ENCODE measurements at regions not wholly inside any gene's neighbourhood (a gene's known extent, or its start where the extent isn't known, plus 50 kb on each side); places are given as distances from the start of the nearest gene placed in this dataset.

DNA sequence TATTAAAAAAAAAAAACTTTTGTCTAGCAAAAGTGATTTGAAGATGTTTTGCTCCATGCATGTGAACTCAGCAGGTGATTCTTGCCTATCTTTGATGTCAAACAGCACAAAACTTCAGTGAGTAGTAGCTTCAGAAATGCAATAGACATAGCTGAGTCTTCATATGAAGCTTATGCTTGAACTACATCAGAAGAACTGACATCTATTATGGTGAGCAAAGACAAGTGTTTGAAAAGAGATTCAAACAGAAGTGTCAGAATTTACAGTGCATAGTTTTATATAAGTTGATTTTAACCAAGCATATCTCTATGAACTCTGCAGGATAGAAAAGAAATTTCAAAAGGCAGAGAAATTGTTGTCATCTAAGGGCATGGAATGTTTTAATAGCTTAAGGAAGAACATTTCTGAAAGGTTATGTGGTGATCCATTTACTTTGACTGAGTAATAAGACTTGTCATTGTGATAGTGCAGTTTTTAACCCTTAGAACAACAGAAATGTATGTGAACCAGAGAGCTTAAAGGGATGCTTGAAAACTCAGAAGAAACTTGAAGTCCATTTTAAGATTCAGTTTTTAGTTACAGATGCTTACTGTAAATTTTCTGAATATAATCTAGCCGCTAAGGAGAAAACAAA lies 351.4 kb downstream of the MDFIC start:
- intact Hi-C loops (cut with DNase I): no loop called here
- WGBS, 2 donors: 74 to 78% methylated on average over 1 of the region's 1 CpG
- no peak for TF ChIP-seq POLR2A (IDR thresholded peaks at IDR 0.05)
- DNase-seq: no peak
- Histone ChIP-seq H3K4me1 (no peaks in the 10 kb centered on the region), H3K36me3 (no peaks in the 10 kb centered on the region), H3K27ac (no peak overlapping the region), H3K9me3 (no peaks in the 10 kb centered on the region), H3K4me3 (no peak overlapping the region), H3K27me3 (no peaks in the 10 kb centered on the region)

DNA sequence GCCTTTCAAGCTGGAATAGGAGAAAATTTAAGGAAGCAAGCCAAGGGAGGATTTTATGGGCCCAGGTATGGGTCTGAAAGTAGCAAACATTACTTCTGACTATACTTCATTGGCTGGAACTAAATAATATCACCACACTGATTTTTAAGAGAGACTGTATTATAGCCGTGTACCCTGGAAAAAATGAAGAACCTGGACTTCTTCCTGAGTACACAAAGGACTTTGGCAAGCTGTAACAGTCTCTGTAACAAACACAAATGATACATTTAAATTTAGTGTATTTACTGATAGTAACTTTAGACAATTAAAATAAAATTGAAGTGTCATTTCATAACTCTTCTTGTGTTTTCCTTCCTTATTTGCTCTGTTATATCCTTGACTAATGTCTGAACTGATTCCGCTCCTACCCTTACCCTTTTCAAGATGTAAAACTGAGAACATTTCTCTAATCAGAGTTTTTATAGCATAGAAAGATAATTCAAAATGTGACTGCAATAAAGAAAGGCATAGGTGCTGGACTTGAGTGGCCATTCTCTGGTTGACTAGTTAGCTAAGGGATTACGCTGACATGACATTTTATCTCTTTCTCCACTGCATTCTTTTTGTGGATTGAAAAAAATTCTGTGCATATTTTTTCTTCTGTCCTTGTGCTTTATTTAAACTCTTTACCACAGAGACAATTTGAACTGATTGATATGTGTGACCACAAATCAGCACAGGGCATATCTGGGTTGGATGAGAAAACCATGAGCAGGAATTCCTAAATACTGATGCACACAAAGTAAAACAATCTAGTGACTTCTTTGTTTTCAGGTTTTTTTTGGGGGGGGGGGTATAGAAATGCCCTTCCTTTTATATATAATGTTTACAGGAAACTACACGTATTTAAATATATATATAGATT lies 349.7 kb downstream of the MDFIC start:
- Histone ChIP-seq H3K9me3 (no peaks in the 10 kb centered on the region), H3K4me3 (no peak overlapping the region), H3K27ac (no peak overlapping the region), H3K36me3 (no peaks in the 10 kb centered on the region), H3K4me1 (no peaks in the 10 kb centered on the region), H3K27me3 (no peaks in the 10 kb centered on the region)
- WGBS, 2 donors: 74 to 75% methylated on average over 4 of the region's 4 CpGs
- DNase-seq: no peak
- intact Hi-C loops (cut with DNase I): no loop called here
- TF ChIP-seq POLR2A (IDR thresholded peaks at IDR 0.05): no peak

DNA sequence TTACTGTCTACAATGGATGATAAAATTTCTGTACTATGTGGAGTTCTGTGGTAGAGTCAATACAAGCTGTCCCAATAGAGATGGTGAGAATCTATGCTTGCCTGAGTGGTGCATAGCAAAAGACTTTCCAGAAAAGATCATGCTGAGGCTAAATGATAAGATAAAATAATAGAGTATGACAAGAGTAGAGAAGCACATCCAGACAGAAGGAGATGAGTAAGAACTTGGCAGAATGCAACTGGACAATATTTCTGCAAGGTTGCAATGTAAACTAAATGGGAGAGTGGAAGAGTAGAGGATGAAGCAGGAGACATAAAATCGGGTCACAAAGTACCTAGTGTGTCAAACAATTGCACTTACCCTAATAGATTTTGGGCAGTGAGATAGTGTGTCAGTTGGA lies 347.6 kb downstream of the MDFIC start:
- no peaks in the 10 kb centered on the region for H3K9me3 ChIP-seq
- H3K4me1 ChIP-seq: no peaks in the 10 kb centered on the region
- H3K36me3 ChIP-seq: no peaks in the 10 kb centered on the region
- TF ChIP-seq, protein P1, sequence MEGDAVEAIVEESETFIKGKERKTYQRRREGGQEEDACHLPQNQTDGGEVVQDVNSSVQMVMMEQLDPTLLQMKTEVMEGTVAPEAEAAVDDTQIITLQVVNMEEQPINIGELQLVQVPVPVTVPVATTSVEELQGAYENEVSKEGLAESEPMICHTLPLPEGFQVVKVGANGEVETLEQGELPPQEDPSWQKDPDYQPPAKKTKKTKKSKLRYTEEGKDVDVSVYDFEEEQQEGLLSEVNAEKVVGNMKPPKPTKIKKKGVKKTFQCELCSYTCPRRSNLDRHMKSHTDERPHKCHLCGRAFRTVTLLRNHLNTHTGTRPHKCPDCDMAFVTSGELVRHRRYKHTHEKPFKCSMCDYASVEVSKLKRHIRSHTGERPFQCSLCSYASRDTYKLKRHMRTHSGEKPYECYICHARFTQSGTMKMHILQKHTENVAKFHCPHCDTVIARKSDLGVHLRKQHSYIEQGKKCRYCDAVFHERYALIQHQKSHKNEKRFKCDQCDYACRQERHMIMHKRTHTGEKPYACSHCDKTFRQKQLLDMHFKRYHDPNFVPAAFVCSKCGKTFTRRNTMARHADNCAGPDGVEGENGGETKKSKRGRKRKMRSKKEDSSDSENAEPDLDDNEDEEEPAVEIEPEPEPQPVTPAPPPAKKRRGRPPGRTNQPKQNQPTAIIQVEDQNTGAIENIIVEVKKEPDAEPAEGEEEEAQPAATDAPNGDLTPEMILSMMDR (IDR thresholded peaks at IDR 0.05): no peak
- TF ChIP-seq POLR2A (IDR thresholded peaks at IDR 0.05): no peak
- no peaks in the 10 kb centered on the region for H3K27me3 ChIP-seq
- 51 to 74% methylated on average over 1 of the region's 1 CpG for WGBS, 2 donors
- H3K4me3 ChIP-seq: no peak overlapping the region
- intact Hi-C loops (cut with DNase I): no loop called here
- DNase-seq: no peak
- no peak overlapping the region for H3K27ac ChIP-seq

DNA sequence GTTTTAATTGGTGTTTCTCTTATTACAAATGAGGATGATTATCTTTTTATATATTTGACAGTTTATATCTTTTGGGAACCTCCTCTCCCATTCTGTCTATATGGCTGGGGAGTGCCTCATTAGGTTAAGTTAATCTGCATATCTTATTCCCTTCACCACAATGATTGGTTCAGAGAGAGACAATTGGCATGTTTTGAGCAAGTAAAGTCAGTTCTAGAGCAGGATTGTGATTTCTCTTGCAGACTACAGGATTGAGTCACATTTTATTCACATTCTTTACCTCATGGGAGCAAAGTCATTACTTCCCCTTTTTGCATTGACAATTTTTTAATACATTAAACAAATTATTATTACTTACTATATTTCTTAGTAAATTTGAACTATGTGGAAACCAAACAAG lies 345.6 kb downstream of the MDFIC start:
- no peak overlapping the region for H3K27ac ChIP-seq
- intact Hi-C loops (cut with DNase I): no loop called here
- no peak for TF ChIP-seq POLR2A (IDR thresholded peaks at IDR 0.05)
- TF ChIP-seq, protein P1 (IDR thresholded peaks at IDR 0.05): no peak
- H3K4me1 ChIP-seq: no peaks in the 10 kb centered on the region
- H3K36me3 ChIP-seq: no peaks in the 10 kb centered on the region
- H3K27me3 ChIP-seq: no peaks in the 10 kb centered on the region
- no peak overlapping the region for H3K4me3 ChIP-seq
- H3K9me3 ChIP-seq: no peaks in the 10 kb centered on the region
- DNase-seq: no peak

DNA sequence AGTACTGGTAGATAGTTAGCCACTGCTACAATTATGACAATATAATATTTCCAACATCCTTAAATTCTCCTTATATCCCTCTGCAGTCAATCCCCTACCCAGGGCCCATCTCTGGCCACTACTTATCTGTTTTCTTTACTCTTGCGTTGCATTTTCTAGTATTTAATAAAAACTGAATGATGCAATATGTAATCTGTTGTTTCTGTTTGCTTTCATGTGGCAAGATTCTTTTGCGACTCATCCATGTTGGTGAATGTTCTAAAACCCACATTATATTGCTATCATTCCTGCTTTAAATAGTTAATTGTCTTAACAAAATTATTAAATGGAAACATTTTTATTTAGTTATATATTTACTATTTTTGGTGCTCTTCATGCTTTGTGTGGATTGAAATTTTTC lies 338.5 kb downstream of the MDFIC start:
- DNase-seq: no peak
- H3K27me3 ChIP-seq: no peaks in the 10 kb centered on the region
- H3K27ac ChIP-seq: no peak overlapping the region
- no peaks in the 10 kb centered on the region for H3K4me1 ChIP-seq
- H3K9me3 ChIP-seq: no peaks in the 10 kb centered on the region
- TF ChIP-seq, protein P1 (IDR thresholded peaks at IDR 0.05): no peak
- TF ChIP-seq POLR2A (IDR thresholded peaks at IDR 0.05): no peak
- 71 to 76% methylated on average over 2 of the region's 2 CpGs for WGBS, 2 donors
- H3K4me3 ChIP-seq: no peak overlapping the region
- intact Hi-C loops (cut with DNase I): no loop called here
- no peaks in the 10 kb centered on the region for H3K36me3 ChIP-seq

DNA sequence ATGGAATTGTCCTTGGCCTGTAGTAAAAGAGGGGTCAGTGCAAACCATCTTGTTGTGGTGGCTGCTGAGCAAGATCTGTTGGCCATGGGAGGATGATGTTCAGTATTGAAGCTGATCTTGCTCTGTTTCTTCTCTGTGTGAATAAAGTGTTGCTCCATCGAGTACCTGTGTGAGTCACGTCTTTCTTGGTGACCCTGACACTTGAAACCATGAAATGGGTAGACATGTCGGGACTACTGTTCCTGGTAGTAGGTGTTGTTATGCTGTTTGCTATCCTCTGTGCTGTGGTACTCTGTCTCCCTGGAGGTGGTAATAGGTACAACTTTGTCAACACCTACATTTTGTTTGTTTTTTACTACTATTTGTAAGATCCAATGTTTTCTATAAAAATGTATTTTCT lies 330.6 kb downstream of the MDFIC start:
- intact Hi-C loops (cut with DNase I): no loop called here
- 86 to 89% methylated on average over 3 of the region's 3 CpGs for WGBS, 2 donors
- no peak for DNase-seq
- no peak overlapping the region for H3K4me3 ChIP-seq
- H3K9me3 ChIP-seq: no peaks in the 10 kb centered on the region
- no peaks in the 10 kb centered on the region for H3K27me3 ChIP-seq
- no peak overlapping the region for H3K27ac ChIP-seq
- H3K4me1 ChIP-seq: no peaks in the 10 kb centered on the region
- TF ChIP-seq, protein P1 (IDR thresholded peaks at IDR 0.05): no peak
- TF ChIP-seq POLR2A (IDR thresholded peaks at IDR 0.05): no peak
- H3K36me3 ChIP-seq: no peaks in the 10 kb centered on the region

Measured in esophagus squamous epithelium (tissue), 5 donors.